ENCODE measurements at regions not wholly inside any gene's neighbourhood (a gene's known extent, or its start where the extent isn't known, plus 50 kb on each side); places are given as distances from the start of the nearest gene placed in this dataset.
"Not testable (repeated sequence)": the region's sequence is repeated elsewhere in the genome, so short reads cannot be mapped to it uniquely, and the experiment has no call there.

DNA sequence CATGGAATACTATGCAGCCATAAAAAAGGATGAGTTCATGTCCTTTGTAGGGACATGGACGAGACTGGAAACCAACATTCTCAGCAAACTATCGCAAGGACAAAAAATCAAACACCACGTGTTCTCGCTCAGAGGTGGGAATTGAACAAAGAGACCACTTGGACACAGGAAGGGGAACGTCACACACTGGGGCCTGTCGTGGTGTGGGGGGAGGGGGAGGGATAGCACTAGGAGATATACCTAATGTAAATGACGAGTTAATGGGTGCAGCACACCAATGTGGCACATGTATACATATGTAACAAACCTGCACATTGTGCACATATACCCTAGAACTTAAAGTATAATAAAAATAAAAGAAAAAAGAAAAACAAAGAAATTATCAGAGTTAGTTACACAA lies 478.4 kb downstream of the GOLGA6L6 start:
- not testable (repeated sequence) for TF ChIP-seq EZH2 (IDR thresholded peaks at IDR 0.05; ENCODE audit: low read length, unreplicated experiment); EZH2phosphoT487 (IDR thresholded peaks at IDR 0.05; ENCODE audit: borderline replicate concordance, low read length); CTCF (conservative IDR thresholded peaks at IDR 0.05; ENCODE audit: low read depth, low read length)
